MM.1S (cell line): ENCODE measurements at regions not wholly inside any gene's neighbourhood (a gene's known extent, or its start where the extent isn't known, plus 50 kb on each side); places are given as distances from the start of the nearest gene placed in this dataset.

ENCODE experiments used
- DNase-seq: peaks from one replicate; pipeline ENCODE4 v3.0.0-alpha.2; 2015
- H2AFZ ChIP-seq: fragments of 300-600 bp; sonication (generic); 2 replicates; pipeline ENCODE4 v1.6.0; 2016; ENCODE audit warnings: antibody characterized with exemption, low read length
- H3F3A ChIP-seq: fragments of 300-600 bp; sonication (generic); 2 replicates; pipeline ENCODE4 v1.6.1; 2016; ENCODE audit warnings: mild to moderate bottlenecking, antibody characterized with exemption, low read length, moderate library complexity, mixed read lengths; ENCODE audit not compliant: insufficient read depth
- H3K27ac ChIP-seq: fragments of 300-600 bp; sonication (generic); 2 replicates; pipeline ENCODE4 v1.5.1; 2016; ENCODE audit warnings: mild to moderate bottlenecking, low read length
- H3K27me3 ChIP-seq: fragments of 300-600 bp; sonication (generic); replicated peaks from 2 replicates; pipeline ENCODE4 v1.6.0; 2016; ENCODE audit warnings: low read length; ENCODE audit not compliant: insufficient read depth
- H3K36me3 ChIP-seq: fragments of 300-600 bp; sonication (generic); replicated peaks from 2 replicates; pipeline ENCODE4 v1.6.1; 2016; ENCODE audit warnings: mild to moderate bottlenecking, low read length, mixed read lengths; ENCODE audit not compliant: insufficient read depth
- H3K4me1 ChIP-seq: fragments of 300-600 bp; sonication (generic); 2 replicates; pipeline ENCODE4 v1.6.1; 2016; ENCODE audit warnings: low read length, mixed read lengths
- H3K4me2 ChIP-seq: fragments of 300-600 bp; sonication (generic); 2 replicates; pipeline ENCODE4 v1.6.0; 2016; ENCODE audit warnings: low read depth, low read length
- H3K4me3 ChIP-seq: fragments of 300-600 bp; sonication (generic); 2 replicates; pipeline ENCODE4 v1.5.1; 2016; ENCODE audit warnings: low read length, mixed read lengths
- H3K79me2 ChIP-seq: fragments of 300-600 bp; sonication (generic); 2 replicates; pipeline ENCODE4 v1.6.1; 2016; ENCODE audit warnings: mixed run types, low read length, mixed read lengths
- H3K9ac ChIP-seq: fragments of 300-600 bp; sonication (generic); 2 replicates; pipeline ENCODE4 v1.6.1; 2016; ENCODE audit warnings: low read length, mixed read lengths
- H3K9me2 ChIP-seq: fragments of 300-600 bp; sonication (generic); replicated peaks from 2 replicates; pipeline ENCODE4 v1.6.1; 2016; ENCODE audit warnings: mild to moderate bottlenecking, low read length, mixed read lengths; ENCODE audit not compliant: insufficient read depth
- H3K9me3 ChIP-seq: fragments of 300-600 bp; sonication (generic); replicated peaks from 2 replicates; pipeline ENCODE4 v1.6.1; 2016; ENCODE audit warnings: mild to moderate bottlenecking, low read length, mixed read lengths; ENCODE audit not compliant: insufficient read depth
- H4K20me1 ChIP-seq: fragments of 300-600 bp; sonication (generic); 2 replicates; pipeline ENCODE4 v1.6.1; 2016; ENCODE audit warnings: mild to moderate bottlenecking, low read length, moderate library complexity, mixed read lengths; ENCODE audit not compliant: insufficient read depth
- CTCF ChIP-seq: fragments of 300-600 bp; sonication (generic); IDR thresholded peaks from 2 replicates; pipeline ENCODE4 v1.5.1; 2016; ENCODE audit warnings: antibody characterized with exemption, low read length, mixed read lengths
- EZH2 ChIP-seq: fragments of 300-600 bp; sonication (generic); optimal IDR thresholded peaks from 2 replicates; pipeline ENCODE3; 2017; ENCODE audit warnings: low read depth, mild to moderate bottlenecking, antibody characterized with exemption, low read length, mixed read lengths
- EZH2phosphoT487 ChIP-seq: fragments of 300-600 bp; sonication (generic); IDR thresholded peaks from 2 replicates; pipeline ENCODE4 v1.6.1; 2018; ENCODE audit warnings: antibody characterized with exemption, low read length

GRCh38 chr3:22981166-22981565, 222.0 kb upstream of the UBE2E2 start:
- H3K9ac ChIP-seq = no peak overlapping the region
- H3K27me3 ChIP-seq = no peaks in the 10 kb centered on the region
- DNase-seq = no peak
- H3K27ac ChIP-seq = no peak overlapping the region
- H3K79me2 ChIP-seq = no peaks in the 10 kb centered on the region
- H3K9me2 ChIP-seq = no peaks in the 10 kb centered on the region
- H3K4me3 ChIP-seq = no peak overlapping the region
- H3K4me2 ChIP-seq = no peak overlapping the region
- no peaks in the 10 kb centered on the region for H3K9me3 ChIP-seq
- no peak overlapping the region for H2AFZ ChIP-seq
- no peaks in the 10 kb centered on the region for H3K36me3 ChIP-seq
- H4K20me1 ChIP-seq = no peaks in the 10 kb centered on the region
- no peak for TF ChIP-seq EZH2phosphoT487
- TF ChIP-seq EZH2 = no peak
- no peak for TF ChIP-seq CTCF
- peaks cover 5% of the 10 kb centered on the region; the same call in 1 of the 2 replicates for H3K4me1 ChIP-seq
- no peaks in the 10 kb centered on the region for H3F3A ChIP-seq

GRCh38 chr3:22981861-22982260, 221.3 kb upstream of the UBE2E2 start:
- Histone ChIP-seq H3K4me3 (no peak overlapping the region), H3K4me2 (no peak overlapping the region), H3K9ac (no peak overlapping the region), H4K20me1 (no peaks in the 10 kb centered on the region), H3K4me1 (peaks cover 5% of the 10 kb centered on the region; the same call in 1 of the 2 replicates), H3K27ac (no peak overlapping the region), H3K9me2 (no peaks in the 10 kb centered on the region), H3K27me3 (no peaks in the 10 kb centered on the region), H3F3A (no peaks in the 10 kb centered on the region), H2AFZ (no peak overlapping the region), H3K9me3 (no peaks in the 10 kb centered on the region), H3K36me3 (no peaks in the 10 kb centered on the region), H3K79me2 (no peaks in the 10 kb centered on the region)
- DNase-seq = no peak
- TF ChIP-seq EZH2phosphoT487 (no peak), CTCF (no peak), EZH2 (no peak)

- H3K79me2 ChIP-seq = no peaks in the 10 kb centered on the region
- no peaks in the 10 kb centered on the region for H3K27me3 ChIP-seq
- H3K4me3 ChIP-seq = no peak overlapping the region
- no peak overlapping the region for H3K27ac ChIP-seq
- TF ChIP-seq EZH2 = no peak
- TF ChIP-seq EZH2phosphoT487 = no peak
- no peak for TF ChIP-seq CTCF
- H2AFZ ChIP-seq = no peak overlapping the region
- no peak overlapping the region for H3K4me2 ChIP-seq
- peaks cover 5% of the 10 kb centered on the region; the same call in 1 of the 2 replicates for H3K4me1 ChIP-seq
- no peaks in the 10 kb centered on the region for H3K9me3 ChIP-seq
- H3K9ac ChIP-seq = no peak overlapping the region
- H3F3A ChIP-seq = no peaks in the 10 kb centered on the region
- no peaks in the 10 kb centered on the region for H4K20me1 ChIP-seq
- no peak for DNase-seq
- H3K9me2 ChIP-seq = no peaks in the 10 kb centered on the region
- no peaks in the 10 kb centered on the region for H3K36me3 ChIP-seq
Observed at GRCh38 chr3:22982981-22983587, 220.0 kb upstream of the UBE2E2 start.
